DMS114 treated with DMSO at 0.1 percent for 48 hours (cell line): ENCODE measurements at regions not wholly inside any gene's neighbourhood (a gene's known extent, or its start where the extent isn't known, plus 50 kb on each side); places are given as distances from the start of the nearest gene placed in this dataset.

ENCODE experiments used
- DNase-seq: peaks from one replicate; lab custom pipeline; 2025; ENCODE audit not compliant: unreplicated experiment; lab: John Stamatoyannopoulos, UW

DNA sequence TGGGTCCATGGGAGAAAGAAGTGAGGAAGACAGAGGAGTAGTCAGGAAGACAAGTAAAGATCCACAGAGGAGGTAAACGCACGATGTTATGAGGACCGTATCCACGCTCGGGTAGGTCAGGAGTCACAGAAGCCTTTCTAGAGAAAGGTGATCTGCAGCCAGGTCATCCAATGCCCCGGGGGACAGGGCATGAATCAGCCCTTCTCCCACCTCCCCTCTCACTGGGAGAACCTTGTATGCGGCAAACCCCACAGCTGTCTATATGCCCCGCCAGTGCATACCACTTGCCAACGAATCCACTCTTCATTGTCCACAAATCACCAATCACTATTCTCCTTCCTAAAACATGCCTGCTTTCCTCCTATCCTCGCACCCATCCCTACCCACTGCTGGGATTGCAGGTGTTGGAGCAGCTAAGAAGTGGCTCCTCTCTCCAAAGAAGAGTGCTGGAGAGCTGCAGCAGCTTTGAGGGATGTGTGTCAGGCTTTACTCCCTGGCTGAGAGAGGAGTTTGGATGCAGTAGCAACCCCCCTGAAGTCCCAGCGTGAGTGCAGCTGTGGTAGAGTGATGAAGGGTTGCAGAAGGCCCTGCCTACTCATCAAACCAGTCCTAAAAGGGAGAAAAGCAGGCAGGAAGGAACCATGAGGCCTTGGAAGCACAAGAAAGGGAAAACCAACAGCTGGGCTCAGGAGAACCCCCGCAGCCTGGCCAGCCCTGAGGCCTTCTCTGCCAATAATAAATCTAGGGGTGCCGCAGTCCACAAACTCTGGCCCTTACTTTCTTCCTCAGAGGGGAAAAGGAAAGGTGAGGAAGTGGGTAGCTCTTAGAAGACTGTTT, 102.2 kb upstream of the GADD45A start:
- DNase-seq, result no peak

DNA sequence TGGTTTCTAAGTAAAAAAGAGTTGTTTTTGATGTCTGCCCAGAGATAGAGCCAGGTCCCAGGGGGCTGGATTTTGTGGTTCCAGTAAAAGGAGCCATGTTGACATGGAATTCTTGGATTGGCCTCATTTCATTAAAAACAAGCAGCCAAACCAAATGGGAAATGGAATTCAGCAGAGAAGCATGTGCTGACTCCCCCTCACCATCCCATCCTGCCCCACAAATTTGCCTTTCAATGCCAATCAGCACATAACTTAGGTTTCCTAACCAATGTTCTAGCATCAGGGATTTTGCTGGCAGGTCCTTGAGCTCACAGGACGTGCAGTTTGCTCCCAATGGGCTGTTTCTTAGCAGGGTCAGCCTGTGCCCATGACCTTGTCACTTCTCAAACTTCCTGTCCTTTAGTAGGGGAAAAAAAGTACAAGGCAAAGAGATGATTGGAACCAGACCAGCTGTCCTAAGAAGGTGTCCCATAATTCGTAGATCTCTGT, 101.5 kb upstream of the GADD45A start:
- DNase-seq, result no peak

DNA sequence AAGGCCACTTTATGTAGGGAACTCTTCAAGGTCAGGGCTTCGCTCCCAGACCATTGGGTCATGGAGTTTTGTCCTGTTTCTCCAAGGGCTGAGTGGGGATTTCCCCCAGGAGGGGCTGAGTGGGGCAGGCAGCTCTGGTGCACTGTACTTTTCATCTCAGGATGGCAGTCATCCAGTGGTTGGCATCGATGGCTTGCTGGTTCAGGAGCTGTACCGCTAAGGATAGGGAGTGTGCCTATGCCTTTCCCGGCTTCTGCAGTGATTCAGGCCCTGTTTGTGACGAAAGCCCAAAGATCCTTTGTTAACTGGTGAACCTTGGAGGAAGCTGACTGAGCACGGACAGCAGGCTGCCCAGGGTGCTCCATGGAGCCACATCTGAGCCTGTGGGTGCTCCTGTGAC, 100.1 kb upstream of the GADD45A start:
- DNase-seq, result no peak

DNA sequence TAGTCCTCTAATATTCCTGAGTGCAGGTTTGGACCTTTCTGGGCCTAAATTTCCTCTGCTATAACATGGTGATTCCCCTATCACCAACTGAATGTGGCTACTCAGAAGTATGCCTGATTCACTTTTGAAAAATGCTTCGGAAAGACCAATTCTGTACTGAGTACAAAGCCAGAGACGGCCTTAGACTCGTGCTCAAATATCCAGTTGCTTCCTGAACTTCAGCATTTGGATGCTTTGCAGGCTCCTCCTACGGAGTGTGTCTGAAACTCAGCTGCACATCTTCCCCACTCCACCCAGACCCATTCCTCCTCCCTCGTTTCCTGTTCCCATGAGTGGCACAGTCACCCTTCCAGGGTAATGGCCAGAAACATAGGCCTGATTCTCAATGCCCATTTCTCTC, 98.4 kb upstream of the GADD45A start:
- DNase-seq, result no peak

DNA sequence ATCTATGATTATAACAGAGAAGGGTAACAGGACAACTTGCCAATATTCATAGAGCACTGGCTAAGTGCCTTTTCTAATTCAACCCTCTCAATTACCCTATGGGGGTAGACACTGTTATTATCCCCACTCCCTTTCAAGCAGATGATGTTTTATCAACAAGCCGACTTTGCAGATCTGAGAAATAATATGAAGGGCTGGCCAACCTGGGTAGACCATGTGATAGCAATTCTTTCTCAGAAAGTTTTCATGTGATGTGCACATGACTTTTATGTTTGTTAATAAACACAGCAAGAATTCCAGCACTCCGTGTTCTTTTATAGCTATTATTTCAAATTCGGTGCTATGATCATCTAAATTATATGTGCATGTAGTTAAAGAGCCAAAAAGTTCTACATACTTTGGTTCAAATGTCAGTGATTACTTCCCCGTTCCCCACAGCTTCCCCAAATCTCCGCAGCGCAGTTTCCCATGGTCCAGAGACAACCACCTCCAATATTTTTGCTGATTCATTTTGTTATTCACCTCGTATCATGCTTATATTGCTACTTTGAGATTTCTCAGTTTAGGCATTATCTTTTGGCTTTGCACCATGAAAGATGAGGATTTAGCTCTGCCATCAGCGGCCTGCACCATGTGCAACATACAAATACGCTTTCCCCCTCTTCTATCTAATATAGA, 96.7 kb upstream of the GADD45A start:
- no peak for DNase-seq

DNA sequence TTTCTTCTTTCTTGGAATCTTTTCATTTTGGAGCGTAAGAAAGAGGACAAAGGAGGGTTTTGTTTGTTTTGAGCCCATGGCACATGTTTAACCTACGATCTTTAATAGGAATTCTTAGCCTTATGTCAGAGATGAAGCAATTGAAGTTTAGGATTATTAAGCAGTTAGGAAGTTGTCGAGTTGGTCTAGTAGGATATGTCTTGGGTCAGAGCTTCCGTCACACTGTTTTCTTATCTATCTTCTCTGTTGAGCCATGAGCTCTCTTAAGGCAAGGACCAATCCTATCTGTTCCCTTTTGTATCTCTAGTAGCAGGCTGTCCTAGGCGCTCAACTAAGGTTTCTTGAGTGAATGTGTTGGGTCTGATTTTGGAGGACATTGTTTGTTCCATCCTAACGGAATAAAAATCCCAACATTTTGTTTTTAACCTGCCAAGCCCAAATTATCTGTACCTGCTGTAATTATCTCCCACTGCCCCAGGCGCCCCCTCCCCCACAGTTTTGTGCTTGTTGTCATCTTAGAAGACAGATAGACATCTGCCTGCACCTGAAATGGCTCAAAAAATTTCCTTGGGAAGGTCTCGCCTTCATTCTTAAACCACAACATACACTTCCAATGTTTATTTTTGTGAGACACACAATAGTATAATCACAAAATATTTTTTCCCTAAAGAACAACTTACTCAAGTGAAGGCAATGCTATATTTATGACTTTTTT, 95.3 kb upstream of the GADD45A start:
- DNase-seq, result no peak

DNA sequence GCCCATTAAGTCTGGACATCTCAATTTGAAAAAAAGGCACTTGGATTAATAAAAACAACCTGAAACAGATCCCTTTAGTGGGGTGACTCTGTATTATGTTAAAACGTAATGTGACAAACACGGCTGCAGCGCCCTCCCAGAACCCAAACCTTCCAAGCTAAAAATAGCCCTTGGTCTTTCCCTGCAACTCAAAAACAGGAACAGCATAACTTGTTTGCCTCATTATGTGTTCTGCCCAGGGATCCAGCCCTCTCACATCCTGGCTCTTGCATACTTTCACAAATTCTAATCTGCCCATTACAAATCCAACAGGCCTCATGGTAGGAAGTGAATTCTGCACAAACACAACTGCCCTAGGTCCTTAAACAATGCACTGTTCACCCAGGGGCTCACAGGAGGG, 94.7 kb upstream of the GADD45A start:
- DNase-seq, result no peak

DNA sequence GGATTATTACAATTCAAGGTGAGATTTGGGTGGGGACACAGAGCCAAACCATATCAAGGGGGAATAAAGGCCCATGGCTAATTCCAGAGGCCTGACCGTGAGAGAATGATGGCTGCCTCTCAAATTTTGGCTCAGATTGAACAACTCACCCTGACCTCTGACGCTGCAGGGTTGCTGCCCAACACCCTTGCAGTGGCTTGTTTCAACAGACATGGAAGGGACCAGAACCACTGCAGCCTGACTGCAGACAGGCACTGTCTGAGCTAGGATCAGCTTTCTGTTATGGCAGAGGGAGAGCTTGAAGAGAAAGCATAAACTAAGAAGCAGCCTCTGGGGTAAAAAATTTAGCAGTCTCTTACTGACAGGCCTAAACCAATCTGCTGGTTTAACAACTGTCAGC, 90.2 kb upstream of the GADD45A start:
- no peak for DNase-seq

DNA sequence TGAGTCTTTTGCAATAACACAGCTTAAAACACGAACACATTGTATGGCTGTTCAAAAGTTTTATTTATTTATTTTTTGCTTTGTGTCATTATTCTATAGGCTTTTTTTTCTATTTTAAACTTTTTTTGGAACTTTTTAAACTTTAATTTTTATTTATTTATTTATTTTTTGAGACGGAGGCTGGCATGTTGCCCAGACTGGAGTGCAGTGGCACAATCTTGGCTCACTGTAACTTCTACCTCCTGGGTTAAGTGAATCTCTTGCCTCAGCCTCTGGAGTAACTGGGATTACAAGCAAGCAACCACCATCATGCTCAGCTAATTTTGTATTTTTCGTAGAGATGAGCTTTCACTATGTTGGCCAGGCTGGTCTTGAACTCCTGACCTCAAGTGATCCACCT, 88.3 kb upstream of the GADD45A start:
- DNase-seq, result no peak

DNA sequence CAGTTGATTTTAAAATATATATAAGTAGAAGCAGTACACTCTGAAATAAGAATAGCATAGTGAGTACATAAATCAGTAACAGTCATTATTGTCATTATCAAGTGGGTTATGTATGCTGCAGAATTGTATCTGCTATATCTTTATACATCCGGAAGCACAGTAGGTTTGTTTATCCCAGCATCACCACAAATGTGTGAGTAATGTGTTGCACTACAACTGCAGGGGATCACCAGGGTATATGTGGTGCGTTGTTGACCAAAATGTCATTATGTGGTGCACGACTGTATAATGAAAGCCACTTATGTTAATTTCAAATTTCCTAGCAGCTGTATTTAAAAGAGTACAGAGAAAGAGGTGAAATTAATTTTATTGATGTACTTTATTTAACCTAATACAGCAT, 87.7 kb upstream of the GADD45A start:
- DNase-seq, result no peak

DNA sequence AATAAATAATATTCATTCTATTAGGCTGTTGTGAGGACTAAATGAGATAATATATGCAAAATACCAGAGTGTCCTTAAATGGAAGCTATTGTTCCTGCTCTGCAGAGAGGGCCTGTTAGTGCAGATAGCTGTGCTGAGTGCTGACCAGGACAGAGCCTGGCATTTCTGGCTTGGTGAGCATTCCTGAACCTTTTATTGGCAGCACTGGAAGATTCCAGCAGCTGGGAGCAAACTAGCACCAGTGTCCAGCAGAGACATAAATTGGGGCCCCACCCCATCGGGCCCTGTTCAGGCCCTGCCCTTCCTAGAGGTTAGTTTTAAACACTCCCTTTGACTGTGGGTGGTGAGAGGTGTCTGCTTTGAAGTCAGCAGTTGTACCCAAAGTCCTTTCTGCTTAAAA, 85.9 kb upstream of the GADD45A start:
- DNase-seq, result no peak

DNA sequence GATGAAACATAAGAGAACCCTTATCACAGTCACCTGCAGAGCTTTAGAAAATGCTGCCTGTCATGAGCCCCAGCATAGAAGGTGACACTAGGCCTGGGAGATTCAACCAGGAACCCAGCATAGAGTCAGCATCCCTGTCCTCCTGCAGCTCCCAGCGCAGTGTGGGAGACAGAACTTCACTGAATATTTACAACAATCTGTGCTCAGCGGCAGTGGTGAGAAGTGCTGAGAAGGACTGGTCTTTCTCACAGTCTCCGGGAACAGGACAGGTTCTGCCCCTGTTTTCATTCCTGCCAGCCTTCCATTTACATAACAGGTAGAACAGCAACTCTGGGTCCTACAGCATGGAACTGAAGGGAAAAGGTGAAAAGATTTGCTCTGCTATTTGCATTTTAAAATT, 83.5 kb upstream of the GADD45A start:
- no peak for DNase-seq

DNA sequence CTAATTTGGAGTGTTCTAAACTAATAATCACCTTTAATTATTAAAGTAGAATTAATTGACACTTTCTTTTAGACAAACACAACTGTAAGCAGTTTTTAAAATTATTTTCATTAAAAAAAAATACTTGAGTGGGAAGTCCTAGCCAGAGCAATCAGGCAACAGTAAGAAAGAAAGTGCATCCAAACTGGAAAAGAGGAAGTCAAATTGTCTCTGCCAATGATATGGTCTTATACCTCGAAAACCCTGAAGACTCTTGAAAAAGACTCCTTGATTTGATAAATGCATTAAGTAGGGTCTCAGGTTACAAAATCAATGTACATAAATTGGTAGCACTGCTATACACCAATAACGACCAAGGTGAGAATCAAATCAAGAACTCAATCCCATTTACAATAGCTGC, 83.0 kb upstream of the GADD45A start:
- DNase-seq, result no peak

DNA sequence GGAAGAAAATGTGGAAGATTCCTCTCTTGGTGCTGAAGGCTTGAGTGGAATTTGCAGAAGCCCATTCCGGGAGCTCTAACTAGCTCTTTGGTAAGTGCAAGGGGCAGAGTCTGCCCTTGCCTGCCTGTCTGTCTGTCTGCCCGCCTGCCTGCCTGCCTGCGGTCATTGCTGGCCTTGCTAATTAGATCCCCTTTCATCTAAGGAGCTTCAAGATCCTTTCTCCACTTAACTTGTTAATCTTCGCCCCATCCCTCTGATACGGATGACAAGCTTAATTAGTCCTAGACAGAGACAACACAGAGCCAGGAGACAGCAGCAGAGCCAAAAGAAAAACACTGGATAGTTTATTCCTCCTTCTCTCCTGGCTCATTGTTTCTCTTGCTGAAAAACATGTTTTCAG, 80.2 kb upstream of the GADD45A start:
- no peak for DNase-seq

DNA sequence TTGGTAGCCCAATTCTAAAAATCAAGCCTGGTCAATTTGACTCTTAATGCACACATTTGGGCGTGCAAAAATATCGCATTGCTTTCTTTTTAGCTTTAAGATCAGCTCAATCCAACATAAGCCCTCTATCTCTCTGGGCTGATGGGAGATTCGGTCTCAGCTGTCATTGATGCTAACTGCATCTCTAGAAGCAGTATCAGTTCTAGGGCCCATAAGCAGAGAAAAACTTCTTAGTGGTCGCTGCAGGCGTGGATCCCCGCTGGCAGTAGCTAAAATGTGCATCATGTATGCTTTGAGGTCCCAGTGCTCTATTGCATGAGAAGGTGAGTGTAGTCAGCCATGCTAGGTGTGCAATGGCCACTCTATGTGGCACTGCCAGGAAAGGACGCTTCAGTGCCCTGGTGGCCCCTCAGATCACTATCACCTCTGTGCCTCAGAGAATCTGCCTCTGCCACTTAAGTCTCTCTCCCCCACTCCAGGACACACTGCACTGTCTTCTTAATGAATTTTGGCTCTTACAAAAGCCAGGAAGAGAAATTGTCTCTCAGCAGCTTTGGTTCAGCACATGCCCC, 79.7 kb upstream of the GADD45A start:
- no peak for DNase-seq

DNA sequence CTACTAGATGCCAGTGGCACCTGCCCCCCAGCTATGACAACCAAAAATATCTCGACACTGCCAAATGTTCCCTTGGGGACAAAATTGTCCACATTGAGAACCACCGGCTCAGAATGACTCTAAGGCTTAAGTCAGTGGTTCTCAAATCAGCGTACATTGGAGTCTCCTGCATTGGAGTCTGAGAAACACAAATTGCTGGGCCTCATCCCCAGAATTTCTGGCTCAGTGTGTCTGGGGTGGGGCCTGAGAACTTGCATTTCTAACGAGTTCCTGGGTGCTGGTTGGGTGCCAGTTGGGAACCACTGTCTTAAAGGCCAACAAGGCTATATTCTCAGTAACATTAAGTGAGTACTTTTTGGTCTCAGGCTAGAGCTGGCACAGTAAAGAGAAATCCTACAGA, 77.7 kb upstream of the GADD45A start:
- no peak for DNase-seq

DNA sequence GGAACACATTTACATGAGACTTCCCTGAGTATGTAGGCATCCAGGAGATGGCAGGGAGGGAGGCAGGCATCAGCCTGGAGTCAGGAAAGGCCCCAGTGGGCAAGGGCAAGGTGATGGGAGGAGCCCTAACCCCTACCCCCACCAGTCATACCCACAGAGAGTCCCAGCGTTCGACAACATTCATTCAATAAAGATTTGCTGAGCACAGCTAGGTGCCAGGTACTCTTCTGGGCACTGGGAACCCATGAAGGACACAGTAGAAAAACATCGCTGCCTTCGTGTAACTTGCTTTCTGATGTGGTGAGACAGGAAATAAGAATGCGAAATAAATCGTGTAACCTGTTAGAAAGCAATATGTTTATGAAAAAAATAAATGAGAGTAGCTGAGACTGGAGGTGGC, 77.3 kb upstream of the GADD45A start:
- DNase-seq, result no peak

DNA sequence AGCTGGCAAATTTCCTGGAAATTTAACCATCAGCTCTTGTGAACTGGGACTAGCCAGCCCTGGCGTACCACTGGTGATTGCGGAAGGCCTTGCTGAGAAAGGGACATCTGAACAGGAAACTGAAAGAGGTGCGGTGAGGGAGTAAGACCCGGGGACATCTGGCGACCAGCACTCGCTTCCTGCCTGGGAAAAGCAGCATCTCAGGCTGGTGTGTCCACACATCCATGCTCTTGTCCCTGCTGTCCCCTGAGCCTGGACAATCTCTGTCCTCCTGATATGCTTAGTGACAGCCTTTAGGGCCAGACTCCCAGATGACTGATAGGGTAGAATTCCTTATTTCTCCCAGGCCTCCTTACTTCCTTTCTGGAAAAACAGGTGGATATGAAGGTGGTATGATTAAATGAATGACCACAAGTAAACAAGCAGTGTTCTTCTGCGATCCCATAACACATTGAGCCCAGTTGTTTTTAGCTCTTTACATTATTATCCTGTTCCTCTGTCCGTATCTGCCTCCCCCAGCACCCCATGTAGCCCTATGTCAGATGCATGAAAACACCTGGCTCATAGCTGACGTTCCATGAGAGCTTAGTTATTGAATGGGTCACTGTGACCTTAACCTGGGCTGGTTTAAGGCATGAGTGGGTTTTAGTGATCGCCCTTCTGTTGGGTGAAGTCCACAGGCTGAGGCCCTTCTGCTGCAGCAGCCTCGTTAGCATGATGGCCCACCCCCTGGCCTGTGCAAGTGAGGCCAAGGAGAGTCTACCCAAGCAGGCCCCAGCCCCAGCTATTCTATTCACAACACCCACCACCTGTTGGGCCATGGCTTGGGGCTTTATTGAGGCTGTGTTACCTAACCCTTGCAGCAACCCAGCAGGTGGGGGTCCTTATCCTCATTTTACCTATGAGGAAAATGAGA, 76.1 kb upstream of the GADD45A start:
- no peak for DNase-seq

DNA sequence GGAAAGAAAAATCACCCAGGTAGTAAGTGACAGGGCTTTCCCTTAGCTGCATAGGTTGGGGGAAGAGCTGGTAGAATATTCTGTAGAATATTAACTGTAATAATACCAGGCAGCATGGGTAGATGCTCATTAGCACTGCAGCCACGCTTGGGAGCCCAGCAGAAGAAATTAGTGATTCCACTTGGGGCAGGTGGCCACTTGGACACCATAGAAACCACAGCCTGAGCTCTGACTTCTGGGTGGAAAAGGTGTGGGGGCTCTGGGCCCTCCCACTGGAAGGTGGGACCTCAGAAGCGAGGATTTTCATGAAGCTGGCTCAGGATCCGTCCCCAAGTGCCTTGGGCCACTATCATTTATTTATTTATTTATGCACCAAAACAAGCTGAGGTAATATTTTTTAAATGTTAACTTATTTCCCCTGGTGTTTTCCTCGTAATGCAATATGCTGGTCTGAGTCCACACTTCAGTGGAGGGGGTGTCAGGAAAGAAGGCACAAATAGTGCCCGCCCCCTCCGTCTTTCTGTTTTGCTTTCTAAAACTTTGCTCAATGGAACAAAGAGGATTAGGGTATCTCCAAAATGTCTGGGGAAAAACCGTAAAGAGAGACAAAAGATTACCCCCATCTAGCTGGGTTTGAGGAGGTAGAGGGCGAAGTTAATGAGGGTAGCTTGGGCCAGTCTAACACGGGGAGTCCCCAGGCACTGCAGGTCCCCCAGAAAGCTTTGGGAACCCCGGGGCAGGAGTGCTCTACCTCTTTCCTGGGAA, 75.2 kb upstream of the GADD45A start:
- DNase-seq, result no peak

DNA sequence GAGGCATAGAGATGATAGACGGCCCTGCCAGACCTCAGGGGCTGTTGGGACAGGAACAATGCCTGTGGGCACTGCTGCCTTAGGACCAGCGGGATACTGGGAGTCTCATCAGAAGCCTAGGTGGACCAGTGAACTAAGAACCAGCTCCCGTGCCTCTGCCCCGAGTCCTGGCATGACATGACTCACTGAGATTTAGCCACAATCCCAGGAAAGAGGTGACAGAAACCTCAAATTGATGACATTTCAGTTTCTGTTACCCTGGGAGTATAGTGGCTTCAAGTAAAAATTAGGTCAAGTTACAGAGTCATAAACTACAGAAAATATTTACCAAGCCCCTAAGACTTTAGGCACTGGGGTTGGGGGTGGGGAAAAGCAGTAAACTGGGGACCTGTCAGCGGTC, 74.6 kb upstream of the GADD45A start:
- no peak for DNase-seq
